ENCODE measurements at regions not wholly inside any gene's neighbourhood (a gene's known extent, or its start where the extent isn't known, plus 50 kb on each side); places are given as distances from the start of the nearest gene placed in this dataset.

DNA sequence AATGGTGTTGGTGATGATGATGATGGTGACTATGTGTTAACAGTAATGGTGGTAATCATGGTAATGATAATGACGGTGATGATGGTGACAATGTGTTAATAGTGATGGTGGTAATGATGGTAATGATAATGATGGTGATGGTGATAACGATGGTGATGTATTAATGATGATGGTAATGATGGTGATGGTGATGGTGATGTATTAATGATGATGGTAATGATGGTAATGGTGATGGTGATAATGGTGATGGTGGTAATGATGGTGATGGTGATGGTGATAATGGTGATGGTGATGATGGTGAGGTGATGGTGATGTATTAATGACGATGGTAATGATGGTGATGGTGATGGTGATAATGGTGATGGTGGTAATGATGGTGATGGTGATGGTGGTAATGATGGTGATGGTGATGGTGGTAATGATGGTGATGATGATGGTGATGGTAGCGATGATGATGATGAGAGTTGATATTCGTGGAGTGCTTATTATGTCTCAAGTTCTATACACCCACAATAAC lies 212.8 kb upstream of the NCKAP5 start:
- TF ChIP-seq, protein P1, sequence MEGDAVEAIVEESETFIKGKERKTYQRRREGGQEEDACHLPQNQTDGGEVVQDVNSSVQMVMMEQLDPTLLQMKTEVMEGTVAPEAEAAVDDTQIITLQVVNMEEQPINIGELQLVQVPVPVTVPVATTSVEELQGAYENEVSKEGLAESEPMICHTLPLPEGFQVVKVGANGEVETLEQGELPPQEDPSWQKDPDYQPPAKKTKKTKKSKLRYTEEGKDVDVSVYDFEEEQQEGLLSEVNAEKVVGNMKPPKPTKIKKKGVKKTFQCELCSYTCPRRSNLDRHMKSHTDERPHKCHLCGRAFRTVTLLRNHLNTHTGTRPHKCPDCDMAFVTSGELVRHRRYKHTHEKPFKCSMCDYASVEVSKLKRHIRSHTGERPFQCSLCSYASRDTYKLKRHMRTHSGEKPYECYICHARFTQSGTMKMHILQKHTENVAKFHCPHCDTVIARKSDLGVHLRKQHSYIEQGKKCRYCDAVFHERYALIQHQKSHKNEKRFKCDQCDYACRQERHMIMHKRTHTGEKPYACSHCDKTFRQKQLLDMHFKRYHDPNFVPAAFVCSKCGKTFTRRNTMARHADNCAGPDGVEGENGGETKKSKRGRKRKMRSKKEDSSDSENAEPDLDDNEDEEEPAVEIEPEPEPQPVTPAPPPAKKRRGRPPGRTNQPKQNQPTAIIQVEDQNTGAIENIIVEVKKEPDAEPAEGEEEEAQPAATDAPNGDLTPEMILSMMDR (IDR thresholded peaks at IDR 0.05) = no peak
- TF ChIP-seq POLR2A (IDR thresholded peaks at IDR 0.05) = no peak
